Spleen (tissue), 11 donors: ENCODE measurements at regions not wholly inside any gene's neighbourhood (a gene's known extent, or its start where the extent isn't known, plus 50 kb on each side); places are given as distances from the start of the nearest gene placed in this dataset.
"Not testable (repeated sequence)": the region's sequence is repeated elsewhere in the genome, so short reads cannot be mapped to it uniquely, and the experiment has no call there.

Source experiments
- DNase-seq: peaks from one replicate; pipeline ENCODE4 v3.0.0-alpha.2; 2020
- H3K27ac ChIP-seq, 8 donors: fragments of 200-600 bp; sonication (generic) in 7 of 8; 1 replicate in 4 of 8; 2 replicates in 4 of 8; pipeline versions ENCODE4 v1.5.0 to v1.8.0; 2016 to 2021; ENCODE audit warnings: inconsistent platforms in 4 of 8, mild to moderate bottlenecking in 4 of 8, moderate library complexity in 1 of 8
- H3K27me3 ChIP-seq, 7 donors: fragments of 200-600 bp; sonication (generic) in 6 of 7; replicated peaks in 1 of 7; 1 replicate in 4 of 7; 2 replicates in 3 of 7; pipeline versions ENCODE4 v1.5.0 to v1.8.0; 2016 to 2021; ENCODE audit warnings: inconsistent platforms in 3 of 7, mild to moderate bottlenecking in 1 of 7
- H3K36me3 ChIP-seq, 6 donors: fragments of 200-600 bp; sonication (generic) in 5 of 6; 1 replicate in 4 of 6; 2 replicates in 2 of 6; pipeline versions ENCODE4 v1.5.0 to v1.8.0; 2016 to 2021; ENCODE audit warnings: inconsistent platforms in 2 of 6
- H3K4me1 ChIP-seq, 6 donors: fragments of 200-600 bp; sonication (generic) in 5 of 6; 1 replicate in 3 of 6; 2 replicates in 3 of 6; pipeline versions ENCODE4 v1.5.0 to v1.8.0; 2016 to 2021; ENCODE audit warnings: inconsistent platforms in 3 of 6
- H3K4me3 ChIP-seq, 8 donors: fragments of 200-600 bp; sonication (generic) in 7 of 8; 1 replicate in 4 of 8; 2 replicates in 4 of 8; pipeline versions ENCODE4 v1.5.0 to v1.8.0; 2016 to 2021; ENCODE audit warnings: inconsistent platforms in 4 of 8, mild to moderate bottlenecking in 4 of 8, moderate library complexity in 2 of 8
- H3K9me3 ChIP-seq, 8 donors: fragments of 200-600 bp; sonication (generic) in 7 of 8; 1 replicate in 4 of 8; 2 replicates in 4 of 8; pipeline versions ENCODE4 v1.5.0 to v1.8.0; 2016 to 2021; ENCODE audit warnings: inconsistent platforms in 4 of 8
- POLR2A ChIP-seq, 3 donors: fragments of 450-650 bp; IDR thresholded peaks; one replicate each; pipeline ENCODE4 v1.5.1; 2017; ENCODE audit warnings: antibody characterized with exemption in 3 of 3, mild to moderate bottlenecking in 1 of 3
- POLR2AphosphoS5 ChIP-seq, 3 donors: sonication (generic); formaldehyde crosslinking; IDR thresholded peaks; one replicate each; pipeline ENCODE4 v1.5.1; 2017; ENCODE audit warnings: antibody characterized with exemption in 3 of 3
- WGBS, 5 donors: extraction: QIAGEN DNeasy Blood & Tissue Kit in 3 of 5; methylation state at CpG; one replicate each; pipeline versions ENCODE4 v1.1.5 to v1.1.7; 2013 to 2018; 5-methylcytosine and 5-hydroxymethylcytosine counted together
- intact Hi-C: fragments of 100-400 bp; cut with DNase I; formaldehyde crosslinking; loops from one replicate; pipeline ENCODE4 v1.15.0; 2023; ENCODE audit warnings: low total_unique reads
- TF ChIP-seq, protein P1 (sequence below), 11 experiments: fragments of 200-600 bp in 7 of 11; fragments of 450-650 bp in 4 of 11; sonication (generic) in 4 of 11; IDR thresholded peaks in 8 of 11; conservative IDR thresholded peaks in 3 of 11; 1 replicate in 7 of 11; 2 replicates in 4 of 11; pipeline versions ENCODE4 v1.4.0 to v1.8.0; 2016 to 2021; ENCODE audit warnings: antibody characterized with exemption in 11 of 11, inconsistent platforms in 4 of 11, mild to moderate bottlenecking in 1 of 11
- donor health status: healthy with polysubstance abuse.
- donor health status: DM: no; HTN: no; CAD: no; lungs with moderate emphysema.
- donor health status: DM: no; HTN: no; CAD: no.
- donor health status: Bipolar disorder and iron deficiency.
- donor health status: healthy.
- donor health status: DM: no; HTN: no; CAD: no.
- donor health status: DM: yes; HTN: yes; CAD: no.

DNA sequence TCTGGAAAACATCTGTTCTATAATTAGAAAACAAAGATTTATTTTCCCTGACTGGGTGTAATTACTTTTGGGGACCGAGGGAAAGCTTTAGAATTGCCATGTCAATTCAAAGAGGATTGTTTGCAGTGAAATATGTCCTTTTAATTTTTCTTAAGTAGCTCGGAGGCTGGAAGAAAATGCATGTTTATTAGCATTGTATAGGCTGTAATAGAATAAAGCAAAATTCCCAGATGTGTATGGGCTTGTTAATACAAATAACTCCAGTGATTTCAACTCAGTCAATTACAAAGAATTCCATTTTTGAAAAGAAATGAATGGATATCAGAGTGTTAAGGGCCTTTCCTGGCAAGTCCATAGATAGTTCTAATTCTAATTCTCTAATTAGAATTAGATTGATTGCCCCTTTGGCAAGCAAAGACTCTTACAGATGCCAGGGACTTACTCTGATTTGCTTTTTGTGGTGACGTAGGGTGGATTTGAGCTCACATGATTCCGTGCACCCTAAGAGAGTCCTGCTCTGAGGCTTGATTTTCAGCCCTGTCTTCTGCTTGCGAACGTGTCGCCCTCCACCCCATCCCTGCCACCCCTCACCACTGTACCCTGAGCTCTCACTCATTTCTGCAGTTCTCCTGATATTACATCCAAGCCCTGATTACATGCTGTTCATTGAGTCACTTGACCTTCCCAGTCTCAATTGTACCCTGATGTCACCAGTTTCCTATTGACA lies 70.0 kb upstream of the FAM20A start:
- intact Hi-C loops, result no loop called here
- Histone ChIP-seq H3K27me3 (peaks cover 0 to 11% (median 0%) of the 10 kb centered on the region in 7 donors), H3K4me3 (no peak overlapping the region), H3K36me3 (no peaks in the 10 kb centered on the region), H3K4me1 (peaks cover 0 to 8% (median 0%) of the 10 kb centered on the region in 6 donors), H3K9me3 (no peaks in the 10 kb centered on the region), H3K27ac (no peak overlapping the region)
- no peak for DNase-seq
- no peak for TF ChIP-seq POLR2AphosphoS5 (IDR thresholded peaks at IDR 0.05)
- 73 to 85% (median 83%) methylated on average over 7 of the region's 7 CpGs for WGBS, 5 donors

DNA sequence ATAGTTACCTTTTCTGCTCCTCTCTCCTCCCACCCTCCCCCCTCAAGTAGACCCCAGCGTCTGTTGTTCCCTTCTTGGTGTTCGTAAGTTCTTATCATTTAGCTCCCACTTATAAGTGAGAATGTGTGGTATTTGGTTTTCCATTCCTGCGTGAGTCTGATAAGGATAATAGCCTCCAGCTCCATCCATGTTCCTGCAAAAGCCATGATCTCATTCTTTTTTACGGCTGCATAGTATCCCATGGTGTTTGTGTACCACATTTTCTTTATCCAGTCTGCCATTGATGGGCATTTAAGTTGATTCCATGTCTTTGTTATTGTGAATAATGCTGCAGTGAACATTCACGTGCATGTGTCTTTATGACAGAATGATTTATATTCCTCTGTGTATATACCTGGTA lies 65.3 kb upstream of the FAM20A start:
- 62 to 79% (median 71%) methylated on average over 5 of the region's 5 CpGs for WGBS, 5 donors
- intact Hi-C loops, H3K27ac ChIP-seq, H3K4me3 ChIP-seq, H3K9me3 ChIP-seq, H3K4me1 ChIP-seq, H3K36me3 ChIP-seq, DNase-seq: not testable (repeated sequence)
- peaks cover 0 to 18% (median 0%) of the 10 kb centered on the region in 7 donors for H3K27me3 ChIP-seq

DNA sequence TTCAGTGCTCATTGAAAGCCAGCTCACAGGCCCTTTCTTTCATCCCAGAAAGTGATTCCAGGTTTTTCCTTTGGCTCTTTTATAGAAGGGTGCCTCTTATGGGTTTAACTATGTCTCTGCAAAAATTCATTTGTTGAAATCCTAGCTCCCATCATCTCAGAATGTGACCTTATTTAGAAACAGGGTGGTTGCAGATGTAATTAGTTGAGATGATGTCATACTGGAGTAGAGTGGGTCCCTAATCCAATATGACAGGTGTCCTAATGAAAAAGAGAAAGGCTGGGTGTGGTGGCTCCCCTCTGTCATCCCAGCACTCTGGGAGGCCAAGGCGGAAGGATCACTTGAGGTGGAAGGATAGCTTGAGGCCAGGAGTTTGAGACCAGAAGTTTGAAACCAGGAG lies 64.2 kb upstream of the FAM20A start:
- H3K27me3 ChIP-seq, result peaks cover 0 to 18% (median 0%) of the 10 kb centered on the region in 7 donors
- intact Hi-C loops, result no loop called here
- H3K36me3 ChIP-seq, result no peaks in the 10 kb centered on the region
- H3K4me3 ChIP-seq, result no peak overlapping the region
- no peak for TF ChIP-seq POLR2A (IDR thresholded peaks at IDR 0.05)
- TF ChIP-seq, protein P1, sequence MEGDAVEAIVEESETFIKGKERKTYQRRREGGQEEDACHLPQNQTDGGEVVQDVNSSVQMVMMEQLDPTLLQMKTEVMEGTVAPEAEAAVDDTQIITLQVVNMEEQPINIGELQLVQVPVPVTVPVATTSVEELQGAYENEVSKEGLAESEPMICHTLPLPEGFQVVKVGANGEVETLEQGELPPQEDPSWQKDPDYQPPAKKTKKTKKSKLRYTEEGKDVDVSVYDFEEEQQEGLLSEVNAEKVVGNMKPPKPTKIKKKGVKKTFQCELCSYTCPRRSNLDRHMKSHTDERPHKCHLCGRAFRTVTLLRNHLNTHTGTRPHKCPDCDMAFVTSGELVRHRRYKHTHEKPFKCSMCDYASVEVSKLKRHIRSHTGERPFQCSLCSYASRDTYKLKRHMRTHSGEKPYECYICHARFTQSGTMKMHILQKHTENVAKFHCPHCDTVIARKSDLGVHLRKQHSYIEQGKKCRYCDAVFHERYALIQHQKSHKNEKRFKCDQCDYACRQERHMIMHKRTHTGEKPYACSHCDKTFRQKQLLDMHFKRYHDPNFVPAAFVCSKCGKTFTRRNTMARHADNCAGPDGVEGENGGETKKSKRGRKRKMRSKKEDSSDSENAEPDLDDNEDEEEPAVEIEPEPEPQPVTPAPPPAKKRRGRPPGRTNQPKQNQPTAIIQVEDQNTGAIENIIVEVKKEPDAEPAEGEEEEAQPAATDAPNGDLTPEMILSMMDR (IDR thresholded peaks at IDR 0.05 in 8 of 11, conservative IDR thresholded peaks at IDR 0.05 in 3 of 11), result no peak
- TF ChIP-seq POLR2AphosphoS5 (IDR thresholded peaks at IDR 0.05), result no peak
- DNase-seq, result no peak
- 90 to 100% (median 92%) methylated on average over 1 of the region's 1 CpG for WGBS, 5 donors
- no peaks in the 10 kb centered on the region for H3K4me1 ChIP-seq
- H3K27ac ChIP-seq, result no peak overlapping the region
- no peaks in the 10 kb centered on the region for H3K9me3 ChIP-seq

DNA sequence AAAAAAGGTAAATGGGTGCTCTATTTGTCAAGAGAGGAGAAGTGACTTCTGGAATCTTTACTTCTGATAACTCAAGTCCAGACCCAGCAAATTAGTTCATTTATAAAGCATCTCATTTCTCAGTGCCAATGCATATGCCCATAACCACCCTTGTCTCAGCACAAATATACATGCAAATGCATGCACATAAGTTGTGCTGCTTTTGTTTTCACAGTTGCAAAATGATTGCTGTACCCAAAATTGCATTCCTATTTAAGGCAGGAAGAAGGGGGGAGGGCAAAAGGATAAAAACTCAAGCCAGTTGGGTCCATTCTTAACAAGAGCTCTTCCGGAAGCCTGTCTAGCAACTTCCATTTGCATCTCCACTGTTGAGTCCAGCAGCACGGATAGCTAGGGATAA lies 61.3 kb upstream of the FAM20A start:
- H3K4me3 ChIP-seq, result no peak overlapping the region
- H3K27ac ChIP-seq, result no peak overlapping the region
- no peaks in the 10 kb centered on the region for H3K4me1 ChIP-seq
- H3K27me3 ChIP-seq, result peaks cover 0 to 11% (median 0%) of the 10 kb centered on the region in 7 donors
- intact Hi-C loops, result no loop called here
- TF ChIP-seq POLR2AphosphoS5 (IDR thresholded peaks at IDR 0.05) (no peak), POLR2A (IDR thresholded peaks at IDR 0.05) (no peak)
- TF ChIP-seq, protein P1 (IDR thresholded peaks at IDR 0.05 in 8 of 11, conservative IDR thresholded peaks at IDR 0.05 in 3 of 11), result no peak
- WGBS, 5 donors, result 86 to 97% (median 93%) methylated on average over 2 of the region's 2 CpGs
- no peak for DNase-seq
- no peaks in the 10 kb centered on the region for H3K9me3 ChIP-seq
- H3K36me3 ChIP-seq, result no peaks in the 10 kb centered on the region

DNA sequence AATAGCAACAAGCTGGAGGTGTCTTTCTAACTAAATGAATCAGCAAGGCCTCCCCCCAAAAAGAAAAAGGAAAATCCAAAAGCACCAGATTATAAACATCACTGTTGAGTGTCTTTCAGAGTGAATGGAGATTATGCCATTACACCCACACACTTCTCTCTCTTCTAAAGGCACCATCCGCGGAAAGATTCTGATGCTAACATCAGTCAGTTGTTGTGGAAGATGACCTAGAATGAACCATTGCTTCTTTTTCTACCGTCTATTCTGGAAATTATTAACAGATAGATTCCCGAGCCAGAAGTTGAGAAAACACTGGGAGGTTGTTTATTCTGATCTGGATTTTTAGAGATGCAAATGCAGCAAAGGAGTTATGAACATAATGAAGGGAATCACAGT lies 60.9 kb upstream of the FAM20A start:
- intact Hi-C loops, result no loop called here
- no peak overlapping the region for H3K4me3 ChIP-seq
- H3K27me3 ChIP-seq, result peaks cover 0 to 11% (median 0%) of the 10 kb centered on the region in 7 donors
- H3K4me1 ChIP-seq, result no peaks in the 10 kb centered on the region
- 67 to 82% (median 79%) methylated on average over 4 of the region's 4 CpGs for WGBS, 5 donors
- H3K9me3 ChIP-seq, result no peaks in the 10 kb centered on the region
- no peak for TF ChIP-seq POLR2A (IDR thresholded peaks at IDR 0.05)
- TF ChIP-seq, protein P1 (IDR thresholded peaks at IDR 0.05 in 8 of 11, conservative IDR thresholded peaks at IDR 0.05 in 3 of 11), result no peak
- no peak for TF ChIP-seq POLR2AphosphoS5 (IDR thresholded peaks at IDR 0.05)
- H3K27ac ChIP-seq, result no peak overlapping the region
- H3K36me3 ChIP-seq, result no peaks in the 10 kb centered on the region
- no peak for DNase-seq
